Neural cell (in vitro differentiated cells): ENCODE measurements at regions not wholly inside any gene's neighbourhood (a gene's known extent, or its start where the extent isn't known, plus 50 kb on each side); places are given as distances from the start of the nearest gene placed in this dataset.

Source experiments
- CTCF ChIP-seq: fragments of 450-650 bp; IDR thresholded peaks from 2 replicates; pipeline ENCODE4 v1.5.1; 2014; ENCODE audit warnings: antibody characterized with exemption, mild to moderate bottlenecking, moderate library complexity; ENCODE audit not compliant: poor library complexity, severe bottlenecking
- EP300 ChIP-seq: fragments of 450-650 bp; conservative IDR thresholded peaks from 2 replicates; pipeline ENCODE4 v1.6.1; 2014; ENCODE audit warnings: antibody characterized with exemption, mild to moderate bottlenecking, moderate library complexity; ENCODE audit not compliant: poor library complexity, severe bottlenecking
- EZH2 ChIP-seq: fragments of 200-600, 300-800 bp; shearing (Covaris generic), sonication (generic); IDR thresholded peaks from 2 replicates; pipeline ENCODE4 v1.6.1; 2014; ENCODE audit warnings: antibody characterized with exemption, low read length, borderline replicate concordance, mild to moderate bottlenecking; ENCODE audit not compliant: insufficient read depth, poor library complexity, severe bottlenecking
- RAD21 ChIP-seq: fragments of 450-650 bp; conservative IDR thresholded peaks from 2 replicates; pipeline ENCODE4 v1.6.1; 2014; ENCODE audit warnings: antibody characterized with exemption, mild to moderate bottlenecking, moderate library complexity
- TAF1 ChIP-seq: IDR thresholded peaks from 2 replicates; pipeline ENCODE4 v1.6.1; 2012; ENCODE audit warnings: low read depth

DNA sequence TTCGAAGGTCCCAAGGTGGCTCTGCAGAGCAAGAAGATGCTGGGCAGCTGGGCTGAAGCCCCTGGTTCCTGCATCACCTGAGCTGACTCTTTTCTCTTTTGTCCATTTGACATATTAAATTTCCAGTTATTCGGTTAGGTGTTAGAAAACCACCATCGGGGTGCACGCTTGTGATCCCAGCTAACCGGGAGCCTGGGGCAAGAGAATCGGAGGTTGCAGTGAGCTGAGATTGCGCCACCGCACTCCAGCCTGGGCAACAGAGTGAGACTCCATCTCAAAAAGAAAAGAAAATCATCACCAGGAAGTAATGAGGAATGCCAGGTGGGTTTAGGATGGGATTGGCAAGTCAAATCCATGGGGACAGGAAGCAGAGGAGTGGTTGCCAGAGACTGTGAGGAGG lies 76.3 kb upstream of the ZC3H12A start:
- TF ChIP-seq RAD21 = no peak
- no peak for TF ChIP-seq CTCF
- no peak for TF ChIP-seq TAF1
- no peak for TF ChIP-seq EP300
- no peak for TF ChIP-seq EZH2
